Ishikawa (cell line): ENCODE measurements at regions not wholly inside any gene's neighbourhood (a gene's known extent, or its start where the extent isn't known, plus 50 kb on each side); places are given as distances from the start of the nearest gene placed in this dataset.

Experiments
- CEBPB ChIP-seq: IDR thresholded peaks from 2 replicates; pipeline ENCODE4 v1.6.1; 2012
- CREB1 ChIP-seq: IDR thresholded peaks from 2 replicates; pipeline ENCODE4 v1.6.1; 2012; ENCODE audit warnings: low read depth
- EGR1 ChIP-seq: IDR thresholded peaks from 2 replicates; pipeline ENCODE4 v1.6.1; 2012
- EP300 ChIP-seq: IDR thresholded peaks from 2 replicates; pipeline ENCODE4 v1.6.1; 2012; ENCODE audit warnings: borderline replicate concordance
- FOXM1 ChIP-seq: IDR thresholded peaks from 2 replicates; pipeline ENCODE4 v1.6.1; 2012; ENCODE audit warnings: low read depth, borderline replicate concordance
- MAX ChIP-seq: IDR thresholded peaks from 2 replicates; pipeline ENCODE4 v1.6.1; 2012
- NFIC ChIP-seq: IDR thresholded peaks from 2 replicates; pipeline ENCODE4 v1.6.1; 2012
- RAD21 ChIP-seq: IDR thresholded peaks from 2 replicates; pipeline ENCODE4 v1.6.1; 2012; ENCODE audit warnings: low read depth
- REST ChIP-seq: IDR thresholded peaks from 2 replicates; pipeline ENCODE4 v1.6.1; 2012; ENCODE audit warnings: low read depth, mild to moderate bottlenecking
- TAF1 ChIP-seq: IDR thresholded peaks from 2 replicates; pipeline ENCODE4 v1.6.1; 2012; ENCODE audit warnings: low read depth, mild to moderate bottlenecking
- TCF12 ChIP-seq: IDR thresholded peaks from 2 replicates; pipeline ENCODE4 v1.6.1; 2012; ENCODE audit warnings: low read depth
- TEAD4 ChIP-seq: IDR thresholded peaks from 2 replicates; pipeline ENCODE4 v1.6.1; 2012
- USF1 ChIP-seq: IDR thresholded peaks from 2 replicates; pipeline ENCODE4 v1.6.1; 2012
- YY1 ChIP-seq: IDR thresholded peaks from 2 replicates; pipeline ENCODE4 v1.6.1; 2012; ENCODE audit warnings: low read depth
- ZBTB7A ChIP-seq: IDR thresholded peaks from 2 replicates; pipeline ENCODE4 v1.6.1; 2012; ENCODE audit warnings: low read depth

GRCh38 chr3:102017784-102018183, 168.5 kb downstream of the NFKBIZ start:
- no peak for TF ChIP-seq EP300
- no peak for TF ChIP-seq RAD21
- no peak for TF ChIP-seq ZBTB7A

GRCh38 chr3:102018551-102018950, 169.2 kb downstream of the NFKBIZ start:
- no peak for TF ChIP-seq FOXM1
- TF ChIP-seq REST = no peak
- TF ChIP-seq TEAD4 = no peak
- no peak for TF ChIP-seq USF1
- no peak for TF ChIP-seq RAD21
- TF ChIP-seq TAF1 = no peak
- no peak for TF ChIP-seq ZBTB7A
- no peak for TF ChIP-seq YY1
- TF ChIP-seq EGR1 = no peak
- TF ChIP-seq EP300 = no peak
- no peak for TF ChIP-seq NFIC
- TF ChIP-seq CEBPB = no peak
- no peak for TF ChIP-seq MAX
- TF ChIP-seq CREB1 = no peak
- no peak for TF ChIP-seq TCF12

DNA sequence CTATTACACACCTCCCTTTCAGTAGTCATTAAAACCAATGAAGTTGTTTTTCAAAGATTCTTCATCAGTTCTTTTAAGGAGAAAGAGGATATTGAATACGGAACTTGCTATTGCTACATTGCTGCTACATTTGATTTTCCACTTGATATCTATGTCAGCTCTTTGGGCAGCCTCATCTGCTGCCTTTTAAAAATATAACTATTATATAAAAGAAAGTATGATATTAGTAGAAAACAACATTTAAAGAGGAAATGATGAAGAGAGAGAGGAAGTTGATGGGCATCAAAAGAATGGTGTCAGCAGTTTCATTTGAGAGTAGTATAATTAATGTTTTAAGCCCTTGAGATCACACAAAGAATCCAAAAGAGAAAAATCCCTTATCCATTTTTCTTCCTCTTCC, 171.4 kb downstream of the NFKBIZ start:
- TF ChIP-seq TAF1 (no peak), EP300 (no peak), ZBTB7A (no peak), FOXM1 (no peak), RAD21 (no peak), TEAD4 (no peak), USF1 (no peak), CREB1 (no peak), NFIC (no peak)

DNA sequence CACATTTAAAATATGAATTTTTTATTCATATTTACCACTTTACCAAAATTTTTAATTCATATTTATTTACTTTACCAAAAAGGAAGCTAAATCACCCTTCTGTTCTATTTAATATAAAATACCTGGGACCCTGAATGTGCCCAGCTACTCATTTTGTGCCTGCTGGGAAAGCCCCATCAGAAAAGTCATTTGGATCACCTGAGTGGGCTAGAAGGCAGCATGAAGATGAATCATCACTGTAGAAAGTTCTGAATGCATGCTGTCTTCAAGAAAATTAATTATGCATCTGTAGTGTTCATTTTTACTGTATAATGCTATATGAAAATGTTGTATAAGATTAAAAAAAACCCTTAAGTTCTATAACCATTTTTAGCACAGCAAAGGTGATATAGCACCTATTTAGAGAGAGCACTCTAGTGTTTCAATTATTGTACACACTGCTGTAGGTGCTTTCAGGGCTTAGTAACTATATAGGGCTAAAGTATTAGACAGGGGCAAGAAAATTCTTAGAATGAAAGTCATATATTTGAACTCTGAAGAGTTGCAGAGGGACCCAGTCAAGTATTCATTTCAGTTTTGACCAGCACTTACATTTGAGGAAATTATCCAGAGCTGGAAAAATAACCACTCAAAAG, 175.1 kb downstream of the NFKBIZ start:
- TF ChIP-seq FOXM1 = no peak
- TF ChIP-seq MAX = no peak
- no peak for TF ChIP-seq RAD21
- TF ChIP-seq YY1 = no peak
- no peak for TF ChIP-seq TCF12
- no peak for TF ChIP-seq TAF1

DNA sequence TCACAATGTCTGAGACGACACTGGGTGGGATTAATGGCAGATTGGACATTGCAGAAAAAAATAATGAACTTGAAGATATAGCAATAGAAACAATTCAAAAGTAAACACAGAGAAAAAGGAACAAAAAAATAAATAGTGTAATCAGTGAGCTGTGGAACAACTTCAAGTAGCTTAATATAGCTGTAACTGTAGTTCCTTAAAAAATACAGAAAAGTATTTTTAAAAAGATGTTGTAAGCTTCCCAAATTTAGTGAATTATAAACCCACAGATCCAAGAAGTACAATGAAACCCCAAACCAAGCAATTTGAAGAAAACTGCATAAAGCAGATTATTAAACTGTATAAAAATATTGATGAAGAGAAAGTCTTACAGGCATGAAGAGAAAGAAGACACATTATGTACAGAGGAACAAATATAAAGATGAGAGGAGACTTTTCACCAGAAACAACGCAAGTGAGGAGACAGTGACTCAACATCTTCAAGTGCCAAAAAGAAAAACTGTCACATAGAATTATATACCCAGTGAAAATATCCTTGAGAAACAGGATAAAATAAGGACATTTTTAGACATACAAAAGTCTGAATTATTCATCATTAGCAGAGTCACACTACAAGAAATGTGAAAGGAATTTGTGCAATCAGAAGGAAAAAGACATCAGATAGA, 176.4 kb downstream of the NFKBIZ start:
- TF ChIP-seq RAD21 (no peak), USF1 (no peak), TCF12 (no peak)

GRCh38 chr3:102026656-102027055, 177.3 kb downstream of the NFKBIZ start:
- TF ChIP-seq YY1 (no peak), REST (no peak), FOXM1 (no peak), RAD21 (no peak), EGR1 (no peak)
